SK-N-SH treated with all-trans-retinoic acid at 6 μM for 48 hours (cell line): ENCODE measurements at regions not wholly inside any gene's neighbourhood (a gene's known extent, or its start where the extent isn't known, plus 50 kb on each side); places are given as distances from the start of the nearest gene placed in this dataset.

Experiments
- ATAC-seq: fragments of 200-7000 bp; cut with Tn5 transposase; 3 replicates; pipeline ENCODE4 v1.9.1; 2020; ENCODE audit warnings: mild to moderate bottlenecking, moderate library complexity
- ARNTL ChIP-seq: fragments of 450-650 bp; formaldehyde crosslinking; IDR thresholded peaks from 2 replicates; pipeline ENCODE4 v1.5.0; 2020; ENCODE audit warnings: low read depth, mild to moderate bottlenecking, moderate library complexity, borderline replicate concordance
- BACH2 ChIP-seq: fragments of 250-450 bp; sonication (Bioruptor Pico); IDR thresholded peaks from 2 replicates; pipeline ENCODE4 v1.9.0; 2021; ENCODE audit warnings: mild to moderate bottlenecking, borderline replicate concordance
- CSDC2 ChIP-seq: fragments of 250-450 bp; sonication (Bioruptor Pico); IDR thresholded peaks from 2 replicates; pipeline ENCODE4 v1.5.0; 2020; ENCODE audit warnings: mild to moderate bottlenecking, moderate library complexity
- ESRRG ChIP-seq: fragments of 250-450 bp; sonication (Bioruptor Pico); IDR thresholded peaks from 2 replicates; pipeline ENCODE4 v1.6.1; 2021; ENCODE audit warnings: mild to moderate bottlenecking
- ISL1 ChIP-seq: fragments of 250-450 bp; sonication (Bioruptor Pico); IDR thresholded peaks from 2 replicates; pipeline ENCODE4 v2.1.2; 2022; ENCODE audit warnings: mild to moderate bottlenecking, moderate library complexity
- OSR1 ChIP-seq: fragments of 250-450 bp; sonication (Bioruptor Pico); IDR thresholded peaks from 2 replicates; pipeline ENCODE4 v1.8.0; 2022; ENCODE audit warnings: moderate library complexity, mild to moderate bottlenecking, inconsistent platforms
- PATZ1 ChIP-seq: fragments of 250-450 bp; sonication (Bioruptor Pico); IDR thresholded peaks from 2 replicates; pipeline ENCODE4 v1.8.0; 2020; ENCODE audit warnings: mild to moderate bottlenecking, moderate library complexity, borderline replicate concordance
- POU6F1 ChIP-seq: fragments of 250-450 bp; sonication (Bioruptor Pico); IDR thresholded peaks from 2 replicates; pipeline ENCODE4 v1.8.0; 2021; ENCODE audit warnings: low read depth, mild to moderate bottlenecking, moderate library complexity, borderline replicate concordance
- PPARA ChIP-seq: fragments of 250-450 bp; sonication (Bioruptor Pico); IDR thresholded peaks from 2 replicates; pipeline ENCODE4 v1.5.0; 2020; ENCODE audit warnings: mild to moderate bottlenecking, borderline replicate concordance
- SNAI2 ChIP-seq: fragments of 250-450 bp; sonication (Bioruptor Pico); IDR thresholded peaks from 2 replicates; pipeline ENCODE4 v1.5.0; 2020; ENCODE audit warnings: mild to moderate bottlenecking, moderate library complexity
- TCF4 ChIP-seq: fragments of 250-450 bp; sonication (Bioruptor Pico); IDR thresholded peaks from 2 replicates; pipeline ENCODE4 v1.8.0; 2021; ENCODE audit warnings: mild to moderate bottlenecking, moderate library complexity, borderline replicate concordance
- TOX ChIP-seq: fragments of 250-450 bp; sonication (Bioruptor Pico); IDR thresholded peaks from 2 replicates; pipeline ENCODE4 v1.8.0; 2021; ENCODE audit warnings: mild to moderate bottlenecking, moderate library complexity, borderline replicate concordance
- TSHZ2 ChIP-seq: fragments of 250-450 bp; sonication (Bioruptor Pico); IDR thresholded peaks from 2 replicates; pipeline ENCODE4 v1.5.0; 2020; ENCODE audit warnings: mild to moderate bottlenecking, moderate library complexity
- ZC3H10 ChIP-seq: fragments of 250-450 bp; sonication (Bioruptor Pico); IDR thresholded peaks from 2 replicates; pipeline ENCODE4 v1.5.1; 2021; ENCODE audit warnings: mild to moderate bottlenecking, moderate library complexity
- ZFP30 ChIP-seq: fragments of 450-650 bp; formaldehyde crosslinking; IDR thresholded peaks from 2 replicates; pipeline ENCODE4 v1.5.0; 2022; ENCODE audit warnings: mild to moderate bottlenecking, moderate library complexity
- ZNF565 ChIP-seq: fragments of 450-650 bp; formaldehyde crosslinking; conservative IDR thresholded peaks from 2 replicates; pipeline ENCODE4 v1.5.0; 2020; ENCODE audit warnings: low read depth, mild to moderate bottlenecking, moderate library complexity
- ZNF70 ChIP-seq: fragments of 450-650 bp; formaldehyde crosslinking; IDR thresholded peaks from 2 replicates; pipeline ENCODE4 v1.5.0; 2020; ENCODE audit warnings: mild to moderate bottlenecking, moderate library complexity
- ZNF8 ChIP-seq: fragments of 450-650 bp; formaldehyde crosslinking; IDR thresholded peaks from 2 replicates; pipeline ENCODE4 v1.5.0; 2020; ENCODE audit warnings: mild to moderate bottlenecking, moderate library complexity
- TF ChIP-seq, protein P1 (sequence below): fragments of 250-450 bp; sonication (Bioruptor Pico); IDR thresholded peaks from 2 replicates; pipeline ENCODE4 v1.5.1; 2020; ENCODE audit warnings: low read depth, mild to moderate bottlenecking, moderate library complexity
- TF ChIP-seq, protein P2 (sequence below): fragments of 250-450 bp; sonication (Bioruptor Pico); IDR thresholded peaks from 2 replicates; pipeline ENCODE4 v1.5.1; 2021; ENCODE audit warnings: mild to moderate bottlenecking, moderate library complexity

DNA sequence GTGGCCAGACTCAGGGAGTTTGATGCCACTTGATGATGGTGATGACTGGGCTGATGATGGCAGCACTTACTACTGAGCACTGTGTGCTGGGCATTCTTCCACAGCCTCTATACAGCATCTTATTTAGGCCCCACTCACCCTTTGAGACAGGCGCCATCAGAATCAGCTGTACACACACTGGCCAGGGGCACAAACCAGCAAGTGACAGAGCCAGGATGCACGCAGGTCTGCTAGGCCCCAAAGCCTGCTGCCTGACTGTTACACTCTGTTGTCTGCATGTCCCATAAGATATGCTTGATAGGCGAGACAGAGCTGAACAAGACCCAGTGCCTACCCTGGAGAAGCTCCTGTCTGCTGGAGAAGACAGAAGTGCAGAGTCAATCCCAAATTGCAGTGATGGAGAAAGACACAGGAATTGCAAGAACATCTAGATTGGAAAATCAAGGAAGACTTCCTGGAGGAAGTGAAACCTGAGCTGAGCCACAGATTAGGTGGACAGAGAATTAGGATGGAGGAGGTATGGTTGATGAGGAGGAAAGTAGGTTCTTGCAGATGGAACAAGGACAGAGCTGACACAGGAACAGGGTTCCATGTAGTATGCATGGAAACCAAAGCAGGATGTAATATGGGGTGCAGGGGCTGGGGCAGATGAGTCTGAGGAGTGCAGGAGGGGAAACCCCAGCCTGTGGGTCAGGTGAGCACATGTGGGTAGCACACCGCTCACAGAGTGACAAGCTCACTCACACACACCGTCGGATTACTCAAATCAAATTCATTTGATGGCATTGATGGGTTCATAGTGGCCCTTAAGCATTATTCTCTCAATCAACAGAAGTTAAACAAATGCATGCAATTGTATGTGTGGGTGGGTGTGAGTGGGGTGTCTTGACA is 117.3 kb downstream of the BEGAIN start:
- no peak for ATAC-seq
- no peak for TF ChIP-seq ZC3H10 (CRISPR knock-in tag)
- TF ChIP-seq POU6F1 (CRISPR knock-in tag): no peak
- no peak for TF ChIP-seq TOX (CRISPR knock-in tag)
- no peak for TF ChIP-seq ZNF565 (CRISPR knock-in tag)
- no peak for TF ChIP-seq PPARA
- TF ChIP-seq SNAI2 (CRISPR knock-in tag): no peak
- no peak for TF ChIP-seq ZNF70 (CRISPR knock-in tag)
- TF ChIP-seq TSHZ2: no peak
- no peak for TF ChIP-seq TCF4
- no peak for TF ChIP-seq ESRRG (CRISPR knock-in tag)

- ATAC-seq: no peak
- TF ChIP-seq PATZ1 (CRISPR knock-in tag) (no peak), ZNF8 (CRISPR knock-in tag) (no peak), ISL1 (no peak), ARNTL (CRISPR knock-in tag) (no peak), BACH2 (CRISPR knock-in tag) (no peak), PPARA (no peak), OSR1 (CRISPR knock-in tag) (no peak)
- TF ChIP-seq, protein P1, sequence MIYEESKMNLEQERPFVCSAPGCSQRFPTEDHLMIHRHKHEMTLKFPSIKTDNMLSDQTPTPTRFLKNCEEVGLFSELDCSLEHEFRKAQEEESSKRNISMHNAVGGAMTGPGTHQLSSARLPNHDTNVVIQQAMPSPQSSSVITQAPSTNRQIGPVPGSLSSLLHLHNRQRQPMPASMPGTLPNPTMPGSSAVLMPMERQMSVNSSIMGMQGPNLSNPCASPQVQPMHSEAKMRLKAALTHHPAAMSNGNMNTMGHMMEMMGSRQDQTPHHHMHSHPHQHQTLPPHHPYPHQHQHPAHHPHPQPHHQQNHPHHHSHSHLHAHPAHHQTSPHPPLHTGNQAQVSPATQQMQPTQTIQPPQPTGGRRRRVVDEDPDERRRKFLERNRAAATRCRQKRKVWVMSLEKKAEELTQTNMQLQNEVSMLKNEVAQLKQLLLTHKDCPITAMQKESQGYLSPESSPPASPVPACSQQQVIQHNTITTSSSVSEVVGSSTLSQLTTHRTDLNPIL (CRISPR knock-in tag): no peak
- TF ChIP-seq, protein P2, sequence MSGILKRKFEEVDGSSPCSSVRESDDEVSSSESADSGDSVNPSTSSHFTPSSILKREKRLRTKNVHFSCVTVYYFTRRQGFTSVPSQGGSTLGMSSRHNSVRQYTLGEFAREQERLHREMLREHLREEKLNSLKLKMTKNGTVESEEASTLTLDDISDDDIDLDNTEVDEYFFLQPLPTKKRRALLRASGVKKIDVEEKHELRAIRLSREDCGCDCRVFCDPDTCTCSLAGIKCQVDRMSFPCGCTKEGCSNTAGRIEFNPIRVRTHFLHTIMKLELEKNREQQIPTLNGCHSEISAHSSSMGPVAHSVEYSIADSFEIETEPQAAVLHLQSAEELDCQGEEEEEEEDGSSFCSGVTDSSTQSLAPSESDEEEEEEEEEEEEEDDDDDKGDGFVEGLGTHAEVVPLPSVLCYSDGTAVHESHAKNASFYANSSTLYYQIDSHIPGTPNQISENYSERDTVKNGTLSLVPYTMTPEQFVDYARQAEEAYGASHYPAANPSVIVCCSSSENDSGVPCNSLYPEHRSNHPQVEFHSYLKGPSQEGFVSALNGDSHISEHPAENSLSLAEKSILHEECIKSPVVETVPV (CRISPR knock-in tag): no peak
- TF ChIP-seq, all 23 proteins: peak for 0
These were observed 116.7 kb downstream of the BEGAIN start for GRCh38 chr14:100470523-100470897.

- ATAC-seq: no peak
- TF ChIP-seq CSDC2 (CRISPR knock-in tag) (no peak), ZNF70 (CRISPR knock-in tag) (no peak), TOX (CRISPR knock-in tag) (no peak), ZFP30 (CRISPR knock-in tag) (no peak), TSHZ2 (no peak), ISL1 (no peak), TCF4 (no peak), ZNF8 (CRISPR knock-in tag) (no peak), OSR1 (CRISPR knock-in tag) (no peak)
These were observed 115.7 kb downstream of the BEGAIN start for GRCh38 chr14:100471441-100472093.
